H1 (cell line): ENCODE measurements at regions not wholly inside any gene's neighbourhood (a gene's known extent, or its start where the extent isn't known, plus 50 kb on each side); places are given as distances from the start of the nearest gene placed in this dataset.

Source experiments
- CTCF ChIA-PET: fragments of 300-600 bp; sonication (Branson Sonifier 250); formaldehyde crosslinking; loops from one replicate; lab custom pipeline; 2021; ENCODE audit not compliant: partially characterized antibody; lab: Charles Lee
- POLR2A ChIA-PET: fragments of 300-600 bp; sonication (Branson Sonifier 250); formaldehyde crosslinking; loops from one replicate; lab custom pipeline; 2021; ENCODE audit warnings: inconsistent platforms; ENCODE audit not compliant: partially characterized antibody; lab: Charles Lee
- DNase-seq, 2 experiments: peaks; one replicate each; pipeline versions ENCODE4 v3.0.0 to v3.0.0-alpha.2; 2010 to 2022; ENCODE audit warnings: low spot score in 2 of 2, low read depth in 1 of 2, mixed read lengths in 1 of 2
- FAIRE-seq: peaks from 2 replicates; lab custom pipeline; 2011; peaks lifted over from hg19 to GRCh38; lab: Jason Lieb, UNC
- H2AFZ ChIP-seq: 2 replicates; pipeline ENCODE4 v1.8.1; 2012; ENCODE audit warnings: low read length, inconsistent platforms
- H2AK5ac ChIP-seq: 2 replicates; pipeline ENCODE4 v1.6.1; 2013; ENCODE audit warnings: low read depth, low read length
- H2BK120ac ChIP-seq: replicated peaks from 2 replicates; pipeline ENCODE3; 2013; ENCODE audit warnings: low read depth, low read length, inconsistent platforms
- H2BK12ac ChIP-seq: 2 replicates; pipeline ENCODE4 v1.6.1; 2013; ENCODE audit warnings: low read depth, low read length
- H2BK15ac ChIP-seq: 2 replicates; pipeline ENCODE4 v1.6.1; 2013; ENCODE audit warnings: low read length
- H2BK20ac ChIP-seq: 2 replicates; pipeline ENCODE4 v1.6.1; 2013; ENCODE audit warnings: low read length
- H2BK5ac ChIP-seq: 2 replicates; pipeline ENCODE4 v1.6.1; 2013; ENCODE audit warnings: low read depth, low read length
- H3K14ac ChIP-seq: 2 replicates; pipeline ENCODE4 v1.6.1; 2013; ENCODE audit warnings: inconsistent platforms; ENCODE audit not compliant: insufficient read length
- H3K18ac ChIP-seq: 2 replicates; pipeline ENCODE4 v1.6.1; 2013; ENCODE audit warnings: low read length; ENCODE audit errors: extremely low read depth
- H3K23ac ChIP-seq: 2 replicates; pipeline ENCODE4 v1.6.1; 2013; ENCODE audit warnings: inconsistent platforms; ENCODE audit not compliant: insufficient read length
- H3K23me2 ChIP-seq: 2 replicates; pipeline ENCODE4 v1.6.1; 2013; ENCODE audit warnings: low read depth, low read length
- H3K27ac ChIP-seq: 2 replicates; pipeline ENCODE4 v1.6.1; 2011; ENCODE audit warnings: low read depth, low read length, inconsistent platforms
- H3K27me3 ChIP-seq, 4 experiments: replicated peaks in 1 of 4; 1 replicate in 1 of 4; 2 replicates in 3 of 4; pipeline versions ENCODE4 v1.6.1 to v1.8.1; 2011 to 2013; ENCODE audit warnings: low read length in 3 of 4, mild to moderate bottlenecking in 3 of 4, inconsistent platforms in 2 of 4, mixed read lengths in 2 of 4, moderate library complexity in 1 of 4; ENCODE audit not compliant: control insufficient read depth in 3 of 4, insufficient read depth in 3 of 4; ENCODE audit errors: extremely low read depth in 1 of 4
- H3K36me3 ChIP-seq, 4 experiments: 2 replicates each; pipeline versions ENCODE4 v1.6.1 to v1.8.1; 2011 to 2013; ENCODE audit warnings: mild to moderate bottlenecking in 4 of 4, low read length in 3 of 4, moderate library complexity in 2 of 4, control low read depth in 1 of 4, inconsistent platforms in 1 of 4; ENCODE audit not compliant: insufficient read depth in 4 of 4, control insufficient read depth in 2 of 4
- H3K4ac ChIP-seq: replicated peaks from 2 replicates; pipeline ENCODE3; 2013; ENCODE audit warnings: low read length, low read depth, mixed read lengths, inconsistent platforms; ENCODE audit not compliant: insufficient read length
- H3K4me1 ChIP-seq, 4 experiments: replicated peaks in 1 of 4; 1 replicate in 1 of 4; 2 replicates in 3 of 4; pipeline versions ENCODE4 v1.6.1 to v1.8.1; 2011 to 2013; ENCODE audit warnings: low read length in 3 of 4, inconsistent platforms in 2 of 4, mixed read lengths in 1 of 4; ENCODE audit not compliant: insufficient read depth in 4 of 4, control insufficient read depth in 3 of 4
- H3K4me2 ChIP-seq, 2 experiments: 2 replicates each; pipeline versions ENCODE4 v1.6.1 to v1.8.1; 2011 to 2013; ENCODE audit warnings: low read depth in 2 of 2, low read length in 2 of 2, control low read depth in 1 of 2, inconsistent platforms in 1 of 2, mild to moderate bottlenecking in 1 of 2; ENCODE audit not compliant: insufficient read depth in 1 of 2
- H3K4me3 ChIP-seq, 4 experiments: fragments of 200-600, 300-600 bp in 1 of 4; sonication (generic), shearing (Covaris generic), sonication (Bioruptor Twin) in 1 of 4; 2 replicates each; pipeline versions ENCODE4 v1.5.1 to v1.8.1; 2011 to 2016; ENCODE audit warnings: low read length in 4 of 4, low read depth in 3 of 4, control low read depth in 2 of 4, inconsistent platforms in 2 of 4, mild to moderate bottlenecking in 2 of 4, mixed read lengths in 1 of 4, moderate library complexity in 1 of 4; ENCODE audit not compliant: insufficient read depth in 2 of 4; ENCODE audit errors: extremely low read depth in 1 of 4
- H3K56ac ChIP-seq: replicated peaks from 2 replicates; pipeline ENCODE3; 2013; ENCODE audit warnings: low read depth, mild to moderate bottlenecking, mixed read lengths, low read length, inconsistent platforms; ENCODE audit not compliant: insufficient read length
- H3K79me1 ChIP-seq: 2 replicates; pipeline ENCODE4 v1.6.1; 2013; ENCODE audit warnings: low read depth, low read length, control low read depth
- H3K79me2 ChIP-seq, 2 experiments: 2 replicates each; pipeline versions ENCODE4 v1.6.1 to v1.8.1; 2012 to 2013; ENCODE audit warnings: low read length in 2 of 2, mild to moderate bottlenecking in 2 of 2, inconsistent platforms in 1 of 2; ENCODE audit not compliant: insufficient read depth in 2 of 2, control insufficient read depth in 1 of 2
- H3K9ac ChIP-seq, 4 experiments: replicated peaks in 1 of 4; 1 replicate in 1 of 4; 2 replicates in 3 of 4; pipeline versions ENCODE4 v1.6.1 to v1.8.1; 2011 to 2013; ENCODE audit warnings: low read depth in 3 of 4, low read length in 3 of 4, control low read depth in 2 of 4, mild to moderate bottlenecking in 2 of 4, moderate library complexity in 2 of 4, inconsistent platforms in 1 of 4; ENCODE audit errors: extremely low read depth in 1 of 4
- H3K9me3 ChIP-seq, 2 experiments: 2 replicates each; pipeline versions ENCODE4 v1.6.1 to v1.8.1; 2012 to 2013; ENCODE audit warnings: mild to moderate bottlenecking in 2 of 2, moderate library complexity in 2 of 2, control low read depth in 1 of 2, inconsistent platforms in 1 of 2, low read depth in 1 of 2, low read length in 1 of 2, mixed read lengths in 1 of 2; ENCODE audit not compliant: insufficient read depth in 2 of 2
- H4K20me1 ChIP-seq, 2 experiments: replicated peaks in 1 of 2; 2 replicates each; pipeline versions ENCODE3 to v1.8.1; 2011 to 2013; ENCODE audit warnings: inconsistent platforms in 2 of 2, low read length in 2 of 2, mild to moderate bottlenecking in 1 of 2; ENCODE audit not compliant: insufficient read depth in 2 of 2, control insufficient read depth in 1 of 2
- H4K5ac ChIP-seq: 2 replicates; pipeline ENCODE4 v1.6.1; 2013; ENCODE audit warnings: low read length, low read depth, mixed read lengths, inconsistent platforms; ENCODE audit not compliant: insufficient read length
- H4K8ac ChIP-seq: 2 replicates; pipeline ENCODE4 v1.8.0; 2013; ENCODE audit warnings: mild to moderate bottlenecking, moderate library complexity, low read length, inconsistent platforms; ENCODE audit not compliant: insufficient read depth; ENCODE audit errors: extremely low read depth
- H4K91ac ChIP-seq: replicated peaks from 2 replicates; pipeline ENCODE3; 2013; ENCODE audit warnings: low read length, mixed read lengths, inconsistent platforms; ENCODE audit not compliant: insufficient read length
- CTCF ChIP-seq, 3 experiments: IDR thresholded peaks; 1 replicate in 2 of 3; 2 replicates in 1 of 3; pipeline versions ENCODE4 v1.5.1 to v1.6.1; 2011; ENCODE audit warnings: low read length in 3 of 3, mild to moderate bottlenecking in 3 of 3, inconsistent platforms in 2 of 3, low read depth in 1 of 3, moderate library complexity in 1 of 3; ENCODE audit not compliant: insufficient read depth in 1 of 3; ENCODE audit errors: control extremely low read depth in 1 of 3
- SP2 ChIP-seq: IDR thresholded peaks from 2 replicates; pipeline ENCODE4 v1.6.1; 2012; ENCODE audit warnings: mild to moderate bottlenecking, low read length, inconsistent platforms
- USF2 ChIP-seq: IDR thresholded peaks from 2 replicates; pipeline ENCODE4 v1.6.1; 2011; ENCODE audit warnings: low read length, improper control_type of control experiment
- WGBS, 2 experiments: shearing (Covaris generic) in 1 of 2; methylation state at CpG; one replicate each; pipeline versions ENCODE4 v1.1.6 to v1.1.7; 2013 to 2015; ENCODE audit warnings: low lambda C conversion rate in 2 of 2, mixed read lengths in 2 of 2, inconsistent platforms in 1 of 2, low coverage in 1 of 2, missing lambda C conversion rate in 1 of 2; ENCODE audit not compliant: insufficient replicate concordance in 2 of 2, insufficient coverage in 1 of 2, insufficient read length in 1 of 2; ENCODE audit errors: extremely low coverage in 1 of 2, missing lambda C conversion rate in 1 of 2; 5-methylcytosine and 5-hydroxymethylcytosine counted together

GRCh38 chr1:106480629-106481028, 575.8 kb upstream of the PRMT6 start:
- no peaks in the 10 kb centered on the region for H4K20me1 ChIP-seq
- H3K23me2 ChIP-seq = no peaks in the 10 kb centered on the region
- no peak overlapping the region for H3K4me3 ChIP-seq
- no peak overlapping the region for H4K8ac ChIP-seq
- 95% methylated on average over 3 of the region's 3 CpGs; no CpG with 5 or more reads in 1 of the 2 experiments for WGBS, 2 experiments
- H2BK5ac ChIP-seq = no peak overlapping the region
- no peak for FAIRE-seq
- H2BK15ac ChIP-seq = no peak overlapping the region
- H3K79me1 ChIP-seq = no peaks in the 10 kb centered on the region
- H2BK120ac ChIP-seq = no peak overlapping the region
- no peaks in the 10 kb centered on the region for H3K27me3 ChIP-seq
- no peak overlapping the region for H3K14ac ChIP-seq
- H3K9ac ChIP-seq = no peak overlapping the region
- POLR2A ChIA-PET = no interaction called here
- no peaks in the 10 kb centered on the region for H3K79me2 ChIP-seq
- no peak overlapping the region for H2BK20ac ChIP-seq
- H2AFZ ChIP-seq = no peak overlapping the region
- H3K4me2 ChIP-seq = no peak overlapping the region
- no peak for TF ChIP-seq CTCF (IDR thresholded peaks at IDR 0.05; ENCODE audit: control extremely low read depth in 1 of 3, insufficient read depth in 1 of 3, low read depth in 1 of 3, low read length in 3 of 3)
- TF ChIP-seq SP2 = no peak
- TF ChIP-seq USF2 = no peak
- TF ChIP-seq, all 59 proteins: peak for 0
- DNase-seq = no peak
- Histone ChIP-seq H3K9me3 (peaks cover 3% of the 10 kb centered on the region in 2 experiments; a peak in 2 of 4 replicates), H3K18ac (no peak overlapping the region), H3K36me3 (no peaks in the 10 kb centered on the region), H4K91ac (no peak overlapping the region), H3K56ac (no peak overlapping the region), H2BK12ac (no peak overlapping the region), H3K4ac (no peak overlapping the region), H3K23ac (no peak overlapping the region), H3K4me1 (no peaks in the 10 kb centered on the region), H3K27ac (no peak overlapping the region), H4K5ac (no peak overlapping the region), H2AK5ac (no peak overlapping the region)
- CTCF ChIA-PET = no interaction called here
